Pulmonary artery endothelial cell (primary cell): ENCODE measurements at regions not wholly inside any gene's neighbourhood (a gene's known extent, or its start where the extent isn't known, plus 50 kb on each side); places are given as distances from the start of the nearest gene placed in this dataset.
"Not testable (repeated sequence)": the region's sequence is repeated elsewhere in the genome, so short reads cannot be mapped to it uniquely, and the experiment has no call there.

ENCODE experiments used
- DNase-seq: peaks from one replicate; pipeline ENCODE4 v3.0.0-alpha.2; 2011; ENCODE audit warnings: low read depth, low spot score

- DNase-seq, result no peak
Observed at GRCh38 chr21:14615359-14615974, 69.4 kb upstream of the SAMSN1 start.

GRCh38 chr21:14614287-14614686 is 68.2 kb upstream of the SAMSN1 start:
- no peak for DNase-seq

GRCh38 chr21:14613486-14614224 is 67.5 kb upstream of the SAMSN1 start:
- DNase-seq, result no peak

- DNase-seq, result not testable (repeated sequence)
Observed at GRCh38 chr21:14610119-14610518, 64.0 kb upstream of the SAMSN1 start.

GRCh38 chr21:14609274-14609673 is 63.2 kb upstream of the SAMSN1 start:
- no peak for DNase-seq

GRCh38 chr21:14607262-14607661 is 61.1 kb upstream of the SAMSN1 start:
- no peak for DNase-seq

GRCh38 chr21:14603202-14603601 is 57.1 kb upstream of the SAMSN1 start:
- DNase-seq, result peak; percentile 8

- no peak for DNase-seq
Observed at GRCh38 chr21:14602382-14602958, 56.4 kb upstream of the SAMSN1 start.

GRCh38 chr21:14600569-14601297 is 54.6 kb upstream of the SAMSN1 start:
- no peak for DNase-seq

- no peak for DNase-seq
Observed at GRCh38 chr21:14598065-14598464, 52.0 kb upstream of the SAMSN1 start.
